ENCODE measurements at regions not wholly inside any gene's neighbourhood (a gene's known extent, or its start where the extent isn't known, plus 50 kb on each side); places are given as distances from the start of the nearest gene placed in this dataset.

GRCh38 chr5:167555565-167556166, 735.8 kb upstream of the WWC1 start:
- DNase-seq (ENCODE audit: extremely low read depth, low read depth): no peak
- no peak overlapping the region for H3K4me3 ChIP-seq (replicated peaks; ENCODE audit: low read depth, low read length)
- TF ChIP-seq CTCF (IDR thresholded peaks at IDR 0.05; ENCODE audit: low read depth, low read length, missing control alignments): no peak

DNA sequence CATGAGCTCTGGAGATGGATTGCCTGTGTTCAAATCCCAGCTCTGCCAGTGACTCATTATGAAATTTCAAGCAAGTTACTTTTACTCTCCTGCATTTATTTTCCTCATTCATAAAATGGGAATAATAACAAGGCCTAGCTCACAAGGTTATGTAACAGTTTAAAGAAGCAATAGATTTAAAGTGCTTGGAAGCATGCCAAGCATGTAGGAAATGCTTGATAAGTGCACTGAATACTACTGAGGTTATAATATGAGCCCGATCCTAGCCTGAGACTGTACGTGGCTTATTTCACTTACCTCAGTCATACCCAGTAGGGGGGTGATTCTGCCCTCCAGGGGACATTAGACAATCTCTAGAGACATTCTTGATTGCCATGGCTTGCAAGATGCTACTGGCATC, 734.1 kb upstream of the WWC1 start:
- DNase-seq (ENCODE audit: extremely low read depth, low read depth): no peak
- no peak for TF ChIP-seq CTCF (IDR thresholded peaks at IDR 0.05; ENCODE audit: low read depth, low read length, missing control alignments)
- H3K4me3 ChIP-seq (replicated peaks; ENCODE audit: low read depth, low read length): no peak overlapping the region

DNA sequence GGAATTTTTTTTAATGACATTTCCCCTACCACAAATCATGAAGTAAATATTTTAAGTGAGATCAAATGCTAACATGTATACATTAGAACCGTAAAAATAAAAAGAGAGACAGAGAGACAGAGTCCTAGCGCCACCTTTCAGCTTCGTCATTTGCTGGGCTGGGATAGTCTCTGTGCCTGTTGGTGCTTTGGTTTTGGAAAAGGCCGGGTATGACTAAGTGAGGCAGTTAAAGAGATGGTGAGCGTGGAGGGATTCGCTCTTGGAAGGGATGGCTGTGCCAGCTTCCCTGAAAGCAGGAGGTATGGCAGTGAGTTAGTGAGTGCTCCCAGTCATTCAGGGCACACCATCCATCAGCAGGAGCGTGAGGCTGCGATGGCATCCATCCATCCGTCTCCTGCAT, 729.6 kb upstream of the WWC1 start:
- TF ChIP-seq CTCF (IDR thresholded peaks at IDR 0.05; ENCODE audit: low read depth, low read length, missing control alignments): no peak
- no peak overlapping the region for H3K4me3 ChIP-seq (replicated peaks; ENCODE audit: low read depth, low read length)
- no peak for DNase-seq (ENCODE audit: extremely low read depth, low read depth)

GRCh38 chr5:167564275-167564674, 727.2 kb upstream of the WWC1 start:
- DNase-seq (ENCODE audit: extremely low read depth, low read depth): no peak
- no peak for TF ChIP-seq CTCF (IDR thresholded peaks at IDR 0.05; ENCODE audit: low read depth, low read length, missing control alignments)
- no peak overlapping the region for H3K4me3 ChIP-seq (replicated peaks; ENCODE audit: low read depth, low read length)

GRCh38 chr5:167565189-167565954, 726.1 kb upstream of the WWC1 start:
- no peak for DNase-seq (ENCODE audit: extremely low read depth, low read depth)
- peak; percentile 6 for TF ChIP-seq CTCF (IDR thresholded peaks at IDR 0.05; ENCODE audit: low read depth, low read length, missing control alignments)
- H3K4me3 ChIP-seq (replicated peaks; ENCODE audit: low read depth, low read length): no peak overlapping the region

DNA sequence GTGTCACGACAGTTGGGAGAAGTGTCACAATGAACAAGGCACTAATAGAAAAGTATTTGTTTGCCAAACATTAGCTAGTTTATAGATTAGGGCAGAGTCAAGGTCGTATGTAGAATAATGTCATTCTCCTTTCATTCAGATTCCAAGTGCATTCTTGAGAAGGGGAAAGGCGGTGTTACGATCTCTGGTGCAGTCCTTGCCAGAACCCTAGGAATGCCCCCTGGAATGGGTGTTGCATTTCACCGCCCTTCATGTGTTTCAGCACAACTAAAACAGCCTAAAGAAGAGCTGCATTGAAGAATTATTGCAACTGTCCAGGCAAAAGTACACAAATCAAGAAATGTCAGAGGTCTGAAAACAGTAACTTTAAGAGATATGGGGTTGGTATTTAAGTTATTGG, 721.0 kb upstream of the WWC1 start:
- DNase-seq (ENCODE audit: extremely low read depth, low read depth): no peak
- no peak overlapping the region for H3K4me3 ChIP-seq (replicated peaks; ENCODE audit: low read depth, low read length)
- no peak for TF ChIP-seq CTCF (IDR thresholded peaks at IDR 0.05; ENCODE audit: low read depth, low read length, missing control alignments)
